Mesodermal cell (in vitro differentiated cells): ENCODE measurements at regions not wholly inside any gene's neighbourhood (a gene's known extent, or its start where the extent isn't known, plus 50 kb on each side); places are given as distances from the start of the nearest gene placed in this dataset.

Source experiments
- H3K27ac ChIP-seq: 2 replicates; pipeline ENCODE4 v1.7.0; 2013; ENCODE audit warnings: mild to moderate bottlenecking, low read depth, low read length, moderate library complexity; ENCODE audit not compliant: severe bottlenecking
- H3K36me3 ChIP-seq: 2 replicates; pipeline ENCODE4 v1.7.1; 2013; ENCODE audit warnings: mild to moderate bottlenecking, low read length, moderate library complexity; ENCODE audit not compliant: control insufficient read depth, insufficient read depth
- H3K4me1 ChIP-seq: one replicate; pipeline ENCODE4 v1.7.1; 2013; ENCODE audit warnings: mild to moderate bottlenecking, low read length; ENCODE audit not compliant: insufficient read depth, control insufficient read depth, poor library complexity, severe bottlenecking
- H3K4me3 ChIP-seq: 2 replicates; pipeline ENCODE4 v1.7.0; 2013; ENCODE audit warnings: low read length, control low read depth, mild to moderate bottlenecking; ENCODE audit not compliant: insufficient read depth, poor library complexity, severe bottlenecking; ENCODE audit errors: extremely low read depth
- H3K9me3 ChIP-seq: 2 replicates; pipeline ENCODE4 v1.7.1; 2013; ENCODE audit warnings: mild to moderate bottlenecking, low read length, moderate library complexity; ENCODE audit not compliant: control insufficient read depth
- WGBS, 2 experiments: methylation state at CpG; one replicate each; pipeline ENCODE4 v1.1.5; 2013; ENCODE audit warnings: missing lambda C conversion rate in 2 of 2; ENCODE audit not compliant: insufficient coverage in 2 of 2; 5-methylcytosine and 5-hydroxymethylcytosine counted together

- H3K4me3 ChIP-seq: no peak overlapping the region
- 86 to 91% methylated on average over 30 of the region's 30 CpGs for WGBS, 2 experiments
- no peaks in the 10 kb centered on the region for H3K9me3 ChIP-seq
- H3K4me1 ChIP-seq: no peaks in the 10 kb centered on the region
- no peaks in the 10 kb centered on the region for H3K36me3 ChIP-seq
- H3K27ac ChIP-seq: no peak overlapping the region
These were observed 297.2 kb downstream of the NDUFA10 start for GRCh38 chr2:239727776-239728600.

GRCh38 chr2:239727182-239727775, 297.9 kb downstream of the NDUFA10 start:
- 86% methylated on average over 12 to 15 of the region's 16 CpGs for WGBS, 2 experiments
- Histone ChIP-seq H3K9me3 (no peaks in the 10 kb centered on the region), H3K4me1 (no peaks in the 10 kb centered on the region), H3K27ac (no peak overlapping the region), H3K36me3 (no peaks in the 10 kb centered on the region), H3K4me3 (no peak overlapping the region)

GRCh38 chr2:239726631-239727181, 298.4 kb downstream of the NDUFA10 start:
- 81 to 91% methylated on average over 13 of the region's 13 CpGs for WGBS, 2 experiments
- Histone ChIP-seq H3K27ac (no peak overlapping the region), H3K36me3 (no peaks in the 10 kb centered on the region)

GRCh38 chr2:239726091-239726591, 299.0 kb downstream of the NDUFA10 start:
- Histone ChIP-seq H3K4me1 (no peaks in the 10 kb centered on the region), H3K27ac (no peak overlapping the region), H3K36me3 (no peaks in the 10 kb centered on the region), H3K9me3 (no peaks in the 10 kb centered on the region), H3K4me3 (no peak overlapping the region)
- WGBS, 2 experiments: 85% methylated on average over 17 of the region's 18 CpGs

More at GRCh38 chr2:239726631-239727181, 298.4 kb downstream of the NDUFA10 start:
- Histone ChIP-seq H3K4me1 (no peaks in the 10 kb centered on the region), H3K4me3 (no peak overlapping the region), H3K9me3 (no peaks in the 10 kb centered on the region)

GRCh38 chr2:239725551-239725890, 299.6 kb downstream of the NDUFA10 start:
- Histone ChIP-seq H3K9me3 (no peaks in the 10 kb centered on the region), H3K4me3 (no peak overlapping the region), H3K27ac (no peak overlapping the region), H3K36me3 (no peaks in the 10 kb centered on the region), H3K4me1 (no peaks in the 10 kb centered on the region)
- 83% methylated on average over 4 of the region's 7 CpGs; no CpG with 5 or more reads in 1 of the 2 experiments for WGBS, 2 experiments

GRCh38 chr2:239724851-239725550, 300.1 kb downstream of the NDUFA10 start:
- Histone ChIP-seq H3K4me1 (no peaks in the 10 kb centered on the region), H3K27ac (no peak overlapping the region), H3K9me3 (no peaks in the 10 kb centered on the region), H3K36me3 (no peaks in the 10 kb centered on the region), H3K4me3 (no peak overlapping the region)
- 87% methylated on average over 9 of the region's 14 CpGs for WGBS, 2 experiments

GRCh38 chr2:239724194-239724849, 300.8 kb downstream of the NDUFA10 start:
- Histone ChIP-seq H3K4me3 (no peak overlapping the region), H3K27ac (no peak overlapping the region), H3K4me1 (no peaks in the 10 kb centered on the region), H3K36me3 (no peaks in the 10 kb centered on the region), H3K9me3 (no peaks in the 10 kb centered on the region)
- WGBS, 2 experiments: 85 to 91% methylated on average over 10 to 16 of the region's 16 CpGs

- Histone ChIP-seq H3K9me3 (no peaks in the 10 kb centered on the region), H3K27ac (no peak overlapping the region), H3K36me3 (no peaks in the 10 kb centered on the region), H3K4me3 (no peak overlapping the region), H3K4me1 (no peaks in the 10 kb centered on the region)
- WGBS, 2 experiments: 87 to 90% methylated on average over 9 of the region's 9 CpGs
These were observed 301.5 kb downstream of the NDUFA10 start for GRCh38 chr2:239723486-239724193.

- Histone ChIP-seq H3K4me1 (no peaks in the 10 kb centered on the region), H3K27ac (no peak overlapping the region), H3K36me3 (no peaks in the 10 kb centered on the region), H3K4me3 (no peak overlapping the region), H3K9me3 (no peaks in the 10 kb centered on the region)
- WGBS, 2 experiments: 89 to 91% methylated on average over 11 to 16 of the region's 16 CpGs
These were observed 302.2 kb downstream of the NDUFA10 start for GRCh38 chr2:239722760-239723470.
